ENCODE measurements at regions not wholly inside any gene's neighbourhood (a gene's known extent, or its start where the extent isn't known, plus 50 kb on each side); places are given as distances from the start of the nearest gene placed in this dataset.

DNA sequence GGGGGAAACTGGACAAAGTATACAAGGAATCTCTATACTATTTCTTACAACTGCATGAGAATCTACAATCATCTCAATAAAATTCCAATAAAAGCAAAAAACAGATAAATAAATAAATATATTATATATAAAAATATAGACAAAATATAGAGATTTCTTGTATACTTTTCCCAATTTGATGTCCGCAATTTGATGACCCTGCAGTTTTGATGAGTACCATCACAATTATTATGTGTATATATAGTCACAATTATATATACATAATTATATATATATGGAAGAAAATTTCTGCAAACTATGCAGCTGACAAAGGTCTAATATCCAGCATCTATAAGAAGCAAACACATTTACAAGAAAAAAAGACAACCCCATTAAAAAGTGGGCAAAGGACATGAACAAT, 169.2 kb upstream of the ATXN1 start:
- TF ChIP-seq, protein P1, sequence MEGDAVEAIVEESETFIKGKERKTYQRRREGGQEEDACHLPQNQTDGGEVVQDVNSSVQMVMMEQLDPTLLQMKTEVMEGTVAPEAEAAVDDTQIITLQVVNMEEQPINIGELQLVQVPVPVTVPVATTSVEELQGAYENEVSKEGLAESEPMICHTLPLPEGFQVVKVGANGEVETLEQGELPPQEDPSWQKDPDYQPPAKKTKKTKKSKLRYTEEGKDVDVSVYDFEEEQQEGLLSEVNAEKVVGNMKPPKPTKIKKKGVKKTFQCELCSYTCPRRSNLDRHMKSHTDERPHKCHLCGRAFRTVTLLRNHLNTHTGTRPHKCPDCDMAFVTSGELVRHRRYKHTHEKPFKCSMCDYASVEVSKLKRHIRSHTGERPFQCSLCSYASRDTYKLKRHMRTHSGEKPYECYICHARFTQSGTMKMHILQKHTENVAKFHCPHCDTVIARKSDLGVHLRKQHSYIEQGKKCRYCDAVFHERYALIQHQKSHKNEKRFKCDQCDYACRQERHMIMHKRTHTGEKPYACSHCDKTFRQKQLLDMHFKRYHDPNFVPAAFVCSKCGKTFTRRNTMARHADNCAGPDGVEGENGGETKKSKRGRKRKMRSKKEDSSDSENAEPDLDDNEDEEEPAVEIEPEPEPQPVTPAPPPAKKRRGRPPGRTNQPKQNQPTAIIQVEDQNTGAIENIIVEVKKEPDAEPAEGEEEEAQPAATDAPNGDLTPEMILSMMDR (IDR thresholded peaks at IDR 0.05; ENCODE audit: borderline replicate concordance, extremely low read depth, low read length, poor library complexity, severe bottlenecking): no peak
- TF ChIP-seq EZH2 (IDR thresholded peaks at IDR 0.05; ENCODE audit: borderline replicate concordance, low read depth, low read length, severe bottlenecking): no peak
